ENCODE measurements at regions not wholly inside any gene's neighbourhood (a gene's known extent, or its start where the extent isn't known, plus 50 kb on each side); places are given as distances from the start of the nearest gene placed in this dataset.

- TF ChIP-seq POLR2A (IDR thresholded peaks at IDR 0.05): no peak
- TF ChIP-seq CTCF (IDR thresholded peaks at IDR 0.05): no peak
Measured at GRCh38 chrX:150152546-150152945, 210.6 kb upstream of the MAMLD1 start.

Data from right lobe of liver (tissue), 4 donors.